GM23248 (cell line): ENCODE measurements at regions not wholly inside any gene's neighbourhood (a gene's known extent, or its start where the extent isn't known, plus 50 kb on each side); places are given as distances from the start of the nearest gene placed in this dataset.
"Not testable (repeated sequence)": the region's sequence is repeated elsewhere in the genome, so short reads cannot be mapped to it uniquely, and the experiment has no call there.

ENCODE experiments used
- DNase-seq: peaks from one replicate; pipeline ENCODE4 v3.0.0-alpha.2; 2015
- H2AFZ ChIP-seq: fragments of 200-600 bp; sonication (generic); 2 replicates; pipeline ENCODE4 v1.6.1; 2016; ENCODE audit warnings: antibody characterized with exemption
- H3F3A ChIP-seq: fragments of 200-600 bp; sonication (generic); 2 replicates; pipeline ENCODE4 v1.6.1; 2016; ENCODE audit warnings: mild to moderate bottlenecking, antibody characterized with exemption, mixed run types; ENCODE audit not compliant: insufficient read depth
- H3K27ac ChIP-seq: fragments of 200-600 bp; sonication (generic); 2 replicates; pipeline ENCODE4 v1.5.1; 2016; ENCODE audit warnings: mild to moderate bottlenecking
- H3K27me3 ChIP-seq: fragments of 200-600 bp; sonication (generic); replicated peaks from 2 replicates; pipeline ENCODE4 v1.6.1; 2016; ENCODE audit warnings: mild to moderate bottlenecking; ENCODE audit not compliant: insufficient read depth
- H3K36me3 ChIP-seq: fragments of 200-600 bp; sonication (generic); 2 replicates; pipeline ENCODE4 v1.6.1; 2016; ENCODE audit warnings: low read depth, mild to moderate bottlenecking
- H3K4me1 ChIP-seq: fragments of 200-600 bp; sonication (generic); 2 replicates; pipeline ENCODE4 v1.6.1; 2016; ENCODE audit warnings: mild to moderate bottlenecking; ENCODE audit not compliant: insufficient read depth
- H3K4me2 ChIP-seq: fragments of 200-600 bp; sonication (generic); one replicate; pipeline ENCODE4 v1.6.1; 2016; ENCODE audit warnings: mild to moderate bottlenecking; ENCODE audit not compliant: unreplicated experiment
- H3K4me3 ChIP-seq: fragments of 200-600 bp; sonication (generic); 2 replicates; pipeline ENCODE4 v1.5.1; 2016; ENCODE audit warnings: mild to moderate bottlenecking
- H3K79me2 ChIP-seq: fragments of 200-600 bp; sonication (generic); 2 replicates; pipeline ENCODE4 v1.6.1; 2016; ENCODE audit warnings: mild to moderate bottlenecking; ENCODE audit not compliant: insufficient read depth
- H3K9ac ChIP-seq: fragments of 200-600 bp; sonication (generic); 2 replicates; pipeline ENCODE4 v1.6.1; 2016; ENCODE audit warnings: mild to moderate bottlenecking
- H3K9me2 ChIP-seq: fragments of 200-600 bp; sonication (generic); 2 replicates; pipeline ENCODE4 v1.6.1; 2016; ENCODE audit warnings: mixed run types, mild to moderate bottlenecking, moderate library complexity; ENCODE audit not compliant: insufficient read depth
- H3K9me3 ChIP-seq: fragments of 200-600 bp; sonication (generic); one replicate; pipeline ENCODE4 v1.6.1; 2017; ENCODE audit warnings: low read depth
- H4K20me1 ChIP-seq: fragments of 200-600 bp; sonication (generic); 2 replicates; pipeline ENCODE4 v1.6.0; 2016; ENCODE audit not compliant: insufficient read depth
- EZH2 ChIP-seq: fragments of 200-600 bp; sonication (generic); IDR thresholded peaks from 2 replicates; pipeline ENCODE4 v1.6.1; 2018; ENCODE audit warnings: antibody characterized with exemption, mild to moderate bottlenecking; ENCODE audit not compliant: insufficient read depth, poor library complexity, severe bottlenecking
- EZH2phosphoT487 ChIP-seq: fragments of 200-600 bp; sonication (generic); IDR thresholded peaks from 2 replicates; pipeline ENCODE4 v1.6.1; 2018; ENCODE audit warnings: antibody characterized with exemption, moderate library complexity, mild to moderate bottlenecking, low read depth; ENCODE audit not compliant: insufficient read depth
- WGBS, 2 experiments: methylation state at CpG; one replicate each; pipeline ENCODE4 v1.1.6; 2015 to 2017; ENCODE audit warnings: low lambda C conversion rate in 2 of 2, low coverage in 1 of 2; ENCODE audit errors: missing lambda C conversion rate in 2 of 2; 5-methylcytosine and 5-hydroxymethylcytosine counted together
- in situ Hi-C: fragments of 300-500 bp; cut with MboI; formaldehyde crosslinking; loops from 2 replicates; pipeline ENCODE4 v1.15.0; 2020

- H2AFZ ChIP-seq = no peak overlapping the region
- no peak overlapping the region for H3K9ac ChIP-seq
- no peaks in the 10 kb centered on the region for H3K79me2 ChIP-seq
- peak; percentile 23 for DNase-seq
- H3K27ac ChIP-seq = no peak overlapping the region
- H3K36me3 ChIP-seq = no peaks in the 10 kb centered on the region
- no peaks in the 10 kb centered on the region for H3K4me1 ChIP-seq
- no peak overlapping the region for H3K4me2 ChIP-seq
- TF ChIP-seq EZH2phosphoT487 (no peak), EZH2 (no peak)
- in situ Hi-C loops = no loop called here
- no peaks in the 10 kb centered on the region for H4K20me1 ChIP-seq
- H3K27me3 ChIP-seq = no peaks in the 10 kb centered on the region
- no peak overlapping the region for H3K4me3 ChIP-seq
- H3K9me3 ChIP-seq = no peaks in the 10 kb centered on the region
- 29 to 40% methylated on average over 3 of the region's 3 CpGs for WGBS, 2 experiments
- H3K9me2 ChIP-seq = no peaks in the 10 kb centered on the region
- H3F3A ChIP-seq = no peaks in the 10 kb centered on the region
Measured at GRCh38 chr5:25091921-25092320, 447.1 kb upstream of the CDH10 start.

- Histone ChIP-seq H3K9me2 (no peaks in the 10 kb centered on the region), H2AFZ (no peak overlapping the region), H3K9me3 (no peaks in the 10 kb centered on the region), H3K36me3 (no peaks in the 10 kb centered on the region), H3K9ac (no peak overlapping the region), H3F3A (no peaks in the 10 kb centered on the region), H3K4me3 (no peak overlapping the region), H3K27me3 (no peaks in the 10 kb centered on the region), H3K79me2 (no peaks in the 10 kb centered on the region), H4K20me1 (no peaks in the 10 kb centered on the region), H3K27ac (no peak overlapping the region), H3K4me1 (no peaks in the 10 kb centered on the region), H3K4me2 (no peak overlapping the region)
- in situ Hi-C loops = no loop called here
- TF ChIP-seq EZH2phosphoT487 (no peak), EZH2 (no peak)
- WGBS, 2 experiments = 12 to 19% methylated on average over 1 of the region's 1 CpG
- no peak for DNase-seq
Measured at GRCh38 chr5:25090854-25091253, 446.1 kb upstream of the CDH10 start.

GRCh38 chr5:25090275-25090674 lies 445.5 kb upstream of the CDH10 start:
- no peak overlapping the region for H3K9ac ChIP-seq
- H2AFZ ChIP-seq = no peak overlapping the region
- H3K27me3 ChIP-seq = no peaks in the 10 kb centered on the region
- no peak overlapping the region for H3K27ac ChIP-seq
- H3K4me3 ChIP-seq = no peak overlapping the region
- no peaks in the 10 kb centered on the region for H3K4me1 ChIP-seq
- no peaks in the 10 kb centered on the region for H4K20me1 ChIP-seq
- no peak for DNase-seq
- H3K9me3 ChIP-seq = no peaks in the 10 kb centered on the region
- H3K36me3 ChIP-seq = no peaks in the 10 kb centered on the region
- 55 to 56% methylated on average over 8 of the region's 8 CpGs for WGBS, 2 experiments
- in situ Hi-C loops = no loop called here
- H3K9me2 ChIP-seq = no peaks in the 10 kb centered on the region
- no peaks in the 10 kb centered on the region for H3F3A ChIP-seq
- H3K4me2 ChIP-seq = no peak overlapping the region
- no peak for TF ChIP-seq EZH2phosphoT487
- TF ChIP-seq EZH2 = no peak
- no peaks in the 10 kb centered on the region for H3K79me2 ChIP-seq

- H3K9me2 ChIP-seq, H3K36me3 ChIP-seq, H3K79me2 ChIP-seq, H3K9me3 ChIP-seq, H4K20me1 ChIP-seq, H3K9ac ChIP-seq, DNase-seq, H3K4me1 ChIP-seq, H3K27me3 ChIP-seq, H3F3A ChIP-seq, H3K4me2 ChIP-seq, H3K4me3 ChIP-seq, in situ Hi-C loops, H2AFZ ChIP-seq, H3K27ac ChIP-seq: not testable (repeated sequence)
- WGBS, 2 experiments = 23 to 26% methylated on average over 6 of the region's 6 CpGs
Measured at GRCh38 chr5:25088689-25089088, 443.9 kb upstream of the CDH10 start.

- H3K4me2 ChIP-seq, H3F3A ChIP-seq, in situ Hi-C loops, DNase-seq, H3K4me1 ChIP-seq, H3K27ac ChIP-seq, H3K79me2 ChIP-seq, H2AFZ ChIP-seq, H3K36me3 ChIP-seq, H4K20me1 ChIP-seq, H3K9me2 ChIP-seq, H3K9ac ChIP-seq, H3K27me3 ChIP-seq, H3K4me3 ChIP-seq, H3K9me3 ChIP-seq: not testable (repeated sequence)
- WGBS, 2 experiments = 65 to 67% methylated on average over 18 to 22 of the region's 27 CpGs
Measured at GRCh38 chr5:25083261-25083660, 438.5 kb upstream of the CDH10 start.
